HL-60 (cell line): ENCODE measurements at regions not wholly inside any gene's neighbourhood (a gene's known extent, or its start where the extent isn't known, plus 50 kb on each side); places are given as distances from the start of the nearest gene placed in this dataset.
"Not testable (repeated sequence)": the region's sequence is repeated elsewhere in the genome, so short reads cannot be mapped to it uniquely, and the experiment has no call there.

Experiments
- DNase-seq, 2 experiments: peaks; one replicate each; pipeline ENCODE4 v3.0.0-alpha.2; 2010 to 2020; ENCODE audit warnings: low read depth in 1 of 2, low spot score in 1 of 2
- H3K27ac ChIP-seq: fragments of 250-450 bp; sonication (Bioruptor Pico); replicated peaks from 2 replicates; pipeline ENCODE4 v1.5.1; 2020; ENCODE audit warnings: mild to moderate bottlenecking, moderate library complexity
- H3K27me3 ChIP-seq: fragments of 250-450 bp; sonication (Bioruptor Pico); 2 replicates; pipeline ENCODE4 v1.5.1; 2021; ENCODE audit warnings: mild to moderate bottlenecking, moderate library complexity; ENCODE audit not compliant: insufficient read depth, poor library complexity, severe bottlenecking
- H3K4me3 ChIP-seq: replicated peaks from 2 replicates; pipeline ENCODE4 v1.5.1; 2011; ENCODE audit warnings: mild to moderate bottlenecking, control low read depth, low read length; ENCODE audit not compliant: insufficient read depth
- GABPA ChIP-seq: IDR thresholded peaks from 2 replicates; pipeline ENCODE4 v1.6.1; 2012; ENCODE audit warnings: low read depth
- POLR2AphosphoS5 ChIP-seq: IDR thresholded peaks from 2 replicates; pipeline ENCODE4 v1.6.1; 2012; ENCODE audit warnings: low read depth
- SPI1 ChIP-seq: IDR thresholded peaks from 2 replicates; pipeline ENCODE4 v1.6.1; 2012; ENCODE audit warnings: low read depth, mild to moderate bottlenecking, borderline replicate concordance
- TF ChIP-seq, protein P1 (sequence below): IDR thresholded peaks from one replicate; pipeline ENCODE4 v1.5.1; 2011; ENCODE audit warnings: low read length, control low read depth, inconsistent platforms; ENCODE audit not compliant: insufficient read depth
- TF ChIP-seq, protein P2 (sequence below): IDR thresholded peaks from 2 replicates; pipeline ENCODE4 v1.6.1; 2012; ENCODE audit warnings: low read depth; ENCODE audit not compliant: insufficient replicate concordance

DNA sequence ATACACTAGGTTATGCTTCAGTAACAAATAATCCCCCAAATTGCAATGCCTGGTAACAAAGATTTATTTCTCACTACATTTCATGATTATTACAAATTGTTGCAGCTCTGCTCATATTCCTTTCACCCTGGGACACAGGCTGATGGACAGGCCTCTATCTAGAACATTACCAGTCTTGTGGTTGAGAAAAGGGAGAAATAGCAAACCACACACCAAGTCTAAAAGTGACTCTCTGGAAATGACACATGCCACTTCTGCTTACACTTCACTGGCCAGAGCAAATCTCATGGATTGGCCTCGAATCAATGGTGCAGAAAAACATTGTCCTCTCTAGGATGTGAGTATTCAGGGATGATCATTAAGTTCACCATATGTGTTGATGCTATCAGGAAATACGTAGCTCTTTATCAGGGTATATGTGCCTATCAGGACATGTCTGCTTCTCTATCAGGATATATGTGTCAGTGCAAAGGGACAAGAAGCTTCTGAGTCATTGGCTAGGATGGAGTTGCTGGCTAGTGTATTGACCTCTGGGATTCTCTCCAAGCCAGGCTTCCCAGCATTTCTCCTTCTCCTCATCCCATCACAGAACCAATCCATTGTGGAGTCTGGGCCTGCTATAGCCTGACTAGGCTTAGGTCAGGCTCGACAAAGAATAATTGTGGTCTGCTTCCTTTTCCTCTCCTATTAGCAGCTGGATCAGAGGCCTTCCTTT, 91.1 kb upstream of the CEP78 start:
- H3K27ac ChIP-seq: peak overlapping the region; percentile 27
- no peaks in the 10 kb centered on the region for H3K27me3 ChIP-seq
- DNase-seq: peak in 1 of 2 experiments; percentile 58
- H3K4me3 ChIP-seq: no peak overlapping the region
- TF ChIP-seq SPI1: peak; percentile 42; the same call in 1 of the 2 replicates
- TF ChIP-seq GABPA: no peak

DNA sequence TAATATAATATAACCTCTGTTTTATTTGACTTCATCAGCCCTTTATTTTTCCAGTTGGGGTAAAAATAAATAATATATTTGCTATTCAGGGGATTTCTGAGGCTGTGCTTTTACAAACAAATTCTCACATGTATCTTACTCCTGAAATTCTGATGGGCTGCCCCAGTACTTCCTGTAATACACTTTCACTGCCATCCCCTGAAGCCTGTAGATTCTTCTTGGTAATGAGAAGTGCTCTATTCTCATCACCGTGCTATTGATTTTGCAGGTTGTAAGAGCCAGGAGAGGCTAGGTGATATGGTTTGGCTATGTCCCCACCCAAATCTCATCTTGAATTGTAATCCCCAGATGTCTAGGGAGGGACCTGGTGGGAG, 91.9 kb upstream of the CEP78 start:
- no peak for DNase-seq
- Histone ChIP-seq H3K4me3 (no peak overlapping the region), H3K27ac (peak overlapping the region; percentile 27; the same call in 1 of the 2 replicates), H3K27me3 (no peaks in the 10 kb centered on the region)
- TF ChIP-seq, protein P1, sequence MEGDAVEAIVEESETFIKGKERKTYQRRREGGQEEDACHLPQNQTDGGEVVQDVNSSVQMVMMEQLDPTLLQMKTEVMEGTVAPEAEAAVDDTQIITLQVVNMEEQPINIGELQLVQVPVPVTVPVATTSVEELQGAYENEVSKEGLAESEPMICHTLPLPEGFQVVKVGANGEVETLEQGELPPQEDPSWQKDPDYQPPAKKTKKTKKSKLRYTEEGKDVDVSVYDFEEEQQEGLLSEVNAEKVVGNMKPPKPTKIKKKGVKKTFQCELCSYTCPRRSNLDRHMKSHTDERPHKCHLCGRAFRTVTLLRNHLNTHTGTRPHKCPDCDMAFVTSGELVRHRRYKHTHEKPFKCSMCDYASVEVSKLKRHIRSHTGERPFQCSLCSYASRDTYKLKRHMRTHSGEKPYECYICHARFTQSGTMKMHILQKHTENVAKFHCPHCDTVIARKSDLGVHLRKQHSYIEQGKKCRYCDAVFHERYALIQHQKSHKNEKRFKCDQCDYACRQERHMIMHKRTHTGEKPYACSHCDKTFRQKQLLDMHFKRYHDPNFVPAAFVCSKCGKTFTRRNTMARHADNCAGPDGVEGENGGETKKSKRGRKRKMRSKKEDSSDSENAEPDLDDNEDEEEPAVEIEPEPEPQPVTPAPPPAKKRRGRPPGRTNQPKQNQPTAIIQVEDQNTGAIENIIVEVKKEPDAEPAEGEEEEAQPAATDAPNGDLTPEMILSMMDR: no peak
- no peak for TF ChIP-seq POLR2AphosphoS5
- TF ChIP-seq SPI1: no peak
- TF ChIP-seq, protein P2, sequence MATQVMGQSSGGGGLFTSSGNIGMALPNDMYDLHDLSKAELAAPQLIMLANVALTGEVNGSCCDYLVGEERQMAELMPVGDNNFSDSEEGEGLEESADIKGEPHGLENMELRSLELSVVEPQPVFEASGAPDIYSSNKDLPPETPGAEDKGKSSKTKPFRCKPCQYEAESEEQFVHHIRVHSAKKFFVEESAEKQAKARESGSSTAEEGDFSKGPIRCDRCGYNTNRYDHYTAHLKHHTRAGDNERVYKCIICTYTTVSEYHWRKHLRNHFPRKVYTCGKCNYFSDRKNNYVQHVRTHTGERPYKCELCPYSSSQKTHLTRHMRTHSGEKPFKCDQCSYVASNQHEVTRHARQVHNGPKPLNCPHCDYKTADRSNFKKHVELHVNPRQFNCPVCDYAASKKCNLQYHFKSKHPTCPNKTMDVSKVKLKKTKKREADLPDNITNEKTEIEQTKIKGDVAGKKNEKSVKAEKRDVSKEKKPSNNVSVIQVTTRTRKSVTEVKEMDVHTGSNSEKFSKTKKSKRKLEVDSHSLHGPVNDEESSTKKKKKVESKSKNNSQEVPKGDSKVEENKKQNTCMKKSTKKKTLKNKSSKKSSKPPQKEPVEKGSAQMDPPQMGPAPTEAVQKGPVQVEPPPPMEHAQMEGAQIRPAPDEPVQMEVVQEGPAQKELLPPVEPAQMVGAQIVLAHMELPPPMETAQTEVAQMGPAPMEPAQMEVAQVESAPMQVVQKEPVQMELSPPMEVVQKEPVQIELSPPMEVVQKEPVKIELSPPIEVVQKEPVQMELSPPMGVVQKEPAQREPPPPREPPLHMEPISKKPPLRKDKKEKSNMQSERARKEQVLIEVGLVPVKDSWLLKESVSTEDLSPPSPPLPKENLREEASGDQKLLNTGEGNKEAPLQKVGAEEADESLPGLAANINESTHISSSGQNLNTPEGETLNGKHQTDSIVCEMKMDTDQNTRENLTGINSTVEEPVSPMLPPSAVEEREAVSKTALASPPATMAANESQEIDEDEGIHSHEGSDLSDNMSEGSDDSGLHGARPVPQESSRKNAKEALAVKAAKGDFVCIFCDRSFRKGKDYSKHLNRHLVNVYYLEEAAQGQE: no peak
- TF ChIP-seq GABPA: no peak

DNA sequence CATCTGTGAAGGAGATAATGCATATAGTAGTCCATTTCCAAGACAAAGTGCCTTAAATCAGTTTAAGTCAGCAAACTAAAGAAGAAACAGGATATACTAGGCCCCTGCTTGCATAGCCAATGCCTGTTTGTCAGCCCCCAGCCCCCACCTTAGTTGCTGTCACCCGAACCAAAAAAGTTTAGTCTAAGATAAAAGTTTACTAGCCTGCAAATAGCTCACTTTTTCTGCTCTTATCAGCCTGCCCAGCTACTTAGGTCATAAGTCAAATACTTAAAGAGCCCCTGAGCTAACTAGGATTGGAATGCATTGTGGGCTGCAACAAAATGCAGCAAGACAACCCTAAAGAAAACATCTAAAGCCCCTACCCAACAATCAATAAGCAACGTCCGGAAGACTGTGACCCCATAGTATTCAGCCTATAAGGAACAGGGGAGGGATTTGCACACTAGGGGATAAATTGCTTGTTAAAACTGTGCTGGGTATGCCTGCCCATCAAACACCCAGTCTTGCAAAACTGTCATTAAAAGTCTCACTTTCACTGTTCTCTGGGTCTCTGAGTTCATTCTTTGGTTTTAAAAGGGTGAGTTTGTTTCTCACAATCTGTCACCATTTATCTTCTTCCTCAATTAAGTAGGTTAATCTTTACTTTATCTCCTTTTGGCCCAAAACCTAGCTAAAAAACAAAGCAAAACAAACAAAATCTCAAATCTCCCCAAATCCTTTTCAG, 92.4 kb upstream of the CEP78 start:
- no peak overlapping the region for H3K4me3 ChIP-seq
- no peak for DNase-seq
- TF ChIP-seq SPI1: no peak
- H3K27me3 ChIP-seq: no peaks in the 10 kb centered on the region
- no peak overlapping the region for H3K27ac ChIP-seq

DNA sequence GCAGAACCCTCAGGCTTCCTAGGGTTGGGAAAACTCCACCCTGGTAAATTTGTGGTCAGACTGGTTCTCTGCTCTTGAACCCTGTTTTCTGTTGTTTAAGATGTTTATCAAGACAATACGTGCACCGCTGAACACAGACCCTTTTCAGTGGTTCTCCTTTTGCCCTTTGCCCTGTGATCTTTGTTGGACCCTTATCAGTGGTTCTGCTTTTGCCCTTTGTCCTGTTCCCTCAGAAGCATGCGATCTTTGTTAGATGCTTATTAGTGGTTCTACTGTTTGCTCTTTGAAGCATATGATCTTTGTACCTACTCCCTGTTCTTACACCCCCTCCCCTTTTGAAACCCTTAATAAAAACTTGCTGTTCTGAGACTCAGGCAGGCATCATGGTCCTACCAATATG, 93.6 kb upstream of the CEP78 start:
- not testable (repeated sequence) for H3K4me3 ChIP-seq, H3K27me3 ChIP-seq, H3K27ac ChIP-seq

DNA sequence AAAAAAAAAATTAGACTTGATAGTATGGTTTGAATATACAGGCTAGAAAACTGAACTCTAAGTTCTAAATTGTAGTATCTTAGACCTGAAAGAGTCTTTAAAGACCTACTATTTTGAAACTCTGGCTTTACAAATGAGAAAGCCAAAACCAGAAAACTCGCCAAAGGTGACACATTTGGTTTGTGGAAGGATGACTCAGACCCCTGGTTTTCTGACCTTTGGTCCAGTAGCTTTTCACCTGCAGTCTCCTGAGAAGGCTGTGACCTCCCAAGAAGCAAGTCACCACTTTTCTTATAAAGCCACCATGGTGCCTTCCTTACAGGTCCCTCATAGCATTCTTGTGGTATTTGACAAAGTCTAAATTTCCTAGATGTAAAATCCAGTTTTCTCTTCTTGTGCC, 102.1 kb upstream of the CEP78 start:
- H3K27me3 ChIP-seq: no peaks in the 10 kb centered on the region
- TF ChIP-seq, protein P2: no peak
- TF ChIP-seq GABPA: no peak
- H3K27ac ChIP-seq: no peak overlapping the region
- no peak overlapping the region for H3K4me3 ChIP-seq
- DNase-seq: no peak

More for the DNA sequence above, 93.6 kb upstream of the CEP78 start:
- not testable (repeated sequence) for DNase-seq

DNA sequence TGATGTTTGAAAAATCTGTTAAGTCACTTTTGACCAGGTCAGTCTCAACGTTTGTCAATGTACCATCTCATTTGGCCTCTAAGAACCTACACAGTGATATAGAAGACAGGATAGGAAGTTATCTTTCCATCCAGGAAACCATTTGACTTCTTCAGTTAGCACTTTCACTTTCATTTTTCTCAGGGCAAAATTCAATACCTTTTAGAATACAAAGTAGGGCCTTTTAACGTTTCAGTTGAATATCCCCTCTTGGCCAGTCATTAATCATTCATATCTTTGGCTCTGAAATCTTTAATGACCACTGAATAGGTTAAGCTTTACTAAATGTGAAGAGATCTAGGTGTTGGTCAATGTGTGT, 101.1 kb upstream of the GNAQ start:
- H3K27ac ChIP-seq: peak overlapping the region; percentile 43
- no peaks in the 10 kb centered on the region for H3K27me3 ChIP-seq
- TF ChIP-seq SPI1 (no peak), GABPA (no peak), POLR2AphosphoS5 (no peak)
- TF ChIP-seq, protein P1: no peak
- TF ChIP-seq, protein P2: no peak
- DNase-seq: no peak
- no peak overlapping the region for H3K4me3 ChIP-seq
